H1 (cell line): ENCODE measurements at regions not wholly inside any gene's neighbourhood (a gene's known extent, or its start where the extent isn't known, plus 50 kb on each side); places are given as distances from the start of the nearest gene placed in this dataset.

Experiments used
- CTCF ChIA-PET: fragments of 300-600 bp; sonication (Branson Sonifier 250); formaldehyde crosslinking; loops from one replicate; lab custom pipeline; 2021; ENCODE audit not compliant: partially characterized antibody; lab: Charles Lee
- POLR2A ChIA-PET: fragments of 300-600 bp; sonication (Branson Sonifier 250); formaldehyde crosslinking; loops from one replicate; lab custom pipeline; 2021; ENCODE audit warnings: inconsistent platforms; ENCODE audit not compliant: partially characterized antibody; lab: Charles Lee
- DNase-seq, 2 experiments: peaks; one replicate each; pipeline versions ENCODE4 v3.0.0 to v3.0.0-alpha.2; 2010 to 2022; ENCODE audit warnings: low spot score in 2 of 2, low read depth in 1 of 2, mixed read lengths in 1 of 2
- FAIRE-seq: peaks from 2 replicates; lab custom pipeline; 2011; peaks lifted over from hg19 to GRCh38; lab: Jason Lieb, UNC
- H2AFZ ChIP-seq: 2 replicates; pipeline ENCODE4 v1.8.1; 2012; ENCODE audit warnings: low read length, inconsistent platforms
- H2AK5ac ChIP-seq: 2 replicates; pipeline ENCODE4 v1.6.1; 2013; ENCODE audit warnings: low read depth, low read length
- H2BK120ac ChIP-seq: replicated peaks from 2 replicates; pipeline ENCODE3; 2013; ENCODE audit warnings: low read depth, low read length, inconsistent platforms
- H2BK12ac ChIP-seq: 2 replicates; pipeline ENCODE4 v1.6.1; 2013; ENCODE audit warnings: low read depth, low read length
- H2BK15ac ChIP-seq: 2 replicates; pipeline ENCODE4 v1.6.1; 2013; ENCODE audit warnings: low read length
- H2BK20ac ChIP-seq: 2 replicates; pipeline ENCODE4 v1.6.1; 2013; ENCODE audit warnings: low read length
- H2BK5ac ChIP-seq: 2 replicates; pipeline ENCODE4 v1.6.1; 2013; ENCODE audit warnings: low read depth, low read length
- H3K14ac ChIP-seq: 2 replicates; pipeline ENCODE4 v1.6.1; 2013; ENCODE audit warnings: inconsistent platforms; ENCODE audit not compliant: insufficient read length
- H3K18ac ChIP-seq: 2 replicates; pipeline ENCODE4 v1.6.1; 2013; ENCODE audit warnings: low read length; ENCODE audit errors: extremely low read depth
- H3K23ac ChIP-seq: 2 replicates; pipeline ENCODE4 v1.6.1; 2013; ENCODE audit warnings: inconsistent platforms; ENCODE audit not compliant: insufficient read length
- H3K23me2 ChIP-seq: 2 replicates; pipeline ENCODE4 v1.6.1; 2013; ENCODE audit warnings: low read depth, low read length
- H3K27ac ChIP-seq: 2 replicates; pipeline ENCODE4 v1.6.1; 2011; ENCODE audit warnings: low read depth, low read length, inconsistent platforms
- H3K27me3 ChIP-seq, 4 experiments: replicated peaks in 1 of 4; 1 replicate in 1 of 4; 2 replicates in 3 of 4; pipeline versions ENCODE4 v1.6.1 to v1.8.1; 2011 to 2013; ENCODE audit warnings: low read length in 3 of 4, mild to moderate bottlenecking in 3 of 4, inconsistent platforms in 2 of 4, mixed read lengths in 2 of 4, moderate library complexity in 1 of 4; ENCODE audit not compliant: control insufficient read depth in 3 of 4, insufficient read depth in 3 of 4; ENCODE audit errors: extremely low read depth in 1 of 4
- H3K36me3 ChIP-seq, 4 experiments: 2 replicates each; pipeline versions ENCODE4 v1.6.1 to v1.8.1; 2011 to 2013; ENCODE audit warnings: mild to moderate bottlenecking in 4 of 4, low read length in 3 of 4, moderate library complexity in 2 of 4, control low read depth in 1 of 4, inconsistent platforms in 1 of 4; ENCODE audit not compliant: insufficient read depth in 4 of 4, control insufficient read depth in 2 of 4
- H3K4ac ChIP-seq: replicated peaks from 2 replicates; pipeline ENCODE3; 2013; ENCODE audit warnings: low read length, low read depth, mixed read lengths, inconsistent platforms; ENCODE audit not compliant: insufficient read length
- H3K4me1 ChIP-seq, 4 experiments: replicated peaks in 1 of 4; 1 replicate in 1 of 4; 2 replicates in 3 of 4; pipeline versions ENCODE4 v1.6.1 to v1.8.1; 2011 to 2013; ENCODE audit warnings: low read length in 3 of 4, inconsistent platforms in 2 of 4, mixed read lengths in 1 of 4; ENCODE audit not compliant: insufficient read depth in 4 of 4, control insufficient read depth in 3 of 4
- H3K4me2 ChIP-seq, 2 experiments: 2 replicates each; pipeline versions ENCODE4 v1.6.1 to v1.8.1; 2011 to 2013; ENCODE audit warnings: low read depth in 2 of 2, low read length in 2 of 2, control low read depth in 1 of 2, inconsistent platforms in 1 of 2, mild to moderate bottlenecking in 1 of 2; ENCODE audit not compliant: insufficient read depth in 1 of 2
- H3K4me3 ChIP-seq, 4 experiments: fragments of 200-600, 300-600 bp in 1 of 4; sonication (generic), shearing (Covaris generic), sonication (Bioruptor Twin) in 1 of 4; 2 replicates each; pipeline versions ENCODE4 v1.5.1 to v1.8.1; 2011 to 2016; ENCODE audit warnings: low read length in 4 of 4, low read depth in 3 of 4, control low read depth in 2 of 4, inconsistent platforms in 2 of 4, mild to moderate bottlenecking in 2 of 4, mixed read lengths in 1 of 4, moderate library complexity in 1 of 4; ENCODE audit not compliant: insufficient read depth in 2 of 4; ENCODE audit errors: extremely low read depth in 1 of 4
- H3K56ac ChIP-seq: replicated peaks from 2 replicates; pipeline ENCODE3; 2013; ENCODE audit warnings: low read depth, mild to moderate bottlenecking, mixed read lengths, low read length, inconsistent platforms; ENCODE audit not compliant: insufficient read length
- H3K79me1 ChIP-seq: 2 replicates; pipeline ENCODE4 v1.6.1; 2013; ENCODE audit warnings: low read depth, low read length, control low read depth
- H3K79me2 ChIP-seq, 2 experiments: 2 replicates each; pipeline versions ENCODE4 v1.6.1 to v1.8.1; 2012 to 2013; ENCODE audit warnings: low read length in 2 of 2, mild to moderate bottlenecking in 2 of 2, inconsistent platforms in 1 of 2; ENCODE audit not compliant: insufficient read depth in 2 of 2, control insufficient read depth in 1 of 2
- H3K9ac ChIP-seq, 4 experiments: replicated peaks in 1 of 4; 1 replicate in 1 of 4; 2 replicates in 3 of 4; pipeline versions ENCODE4 v1.6.1 to v1.8.1; 2011 to 2013; ENCODE audit warnings: low read depth in 3 of 4, low read length in 3 of 4, control low read depth in 2 of 4, mild to moderate bottlenecking in 2 of 4, moderate library complexity in 2 of 4, inconsistent platforms in 1 of 4; ENCODE audit errors: extremely low read depth in 1 of 4
- H3K9me3 ChIP-seq, 2 experiments: 2 replicates each; pipeline versions ENCODE4 v1.6.1 to v1.8.1; 2012 to 2013; ENCODE audit warnings: mild to moderate bottlenecking in 2 of 2, moderate library complexity in 2 of 2, control low read depth in 1 of 2, inconsistent platforms in 1 of 2, low read depth in 1 of 2, low read length in 1 of 2, mixed read lengths in 1 of 2; ENCODE audit not compliant: insufficient read depth in 2 of 2
- H4K20me1 ChIP-seq, 2 experiments: replicated peaks in 1 of 2; 2 replicates each; pipeline versions ENCODE3 to v1.8.1; 2011 to 2013; ENCODE audit warnings: inconsistent platforms in 2 of 2, low read length in 2 of 2, mild to moderate bottlenecking in 1 of 2; ENCODE audit not compliant: insufficient read depth in 2 of 2, control insufficient read depth in 1 of 2
- H4K5ac ChIP-seq: 2 replicates; pipeline ENCODE4 v1.6.1; 2013; ENCODE audit warnings: low read length, low read depth, mixed read lengths, inconsistent platforms; ENCODE audit not compliant: insufficient read length
- H4K8ac ChIP-seq: 2 replicates; pipeline ENCODE4 v1.8.0; 2013; ENCODE audit warnings: mild to moderate bottlenecking, moderate library complexity, low read length, inconsistent platforms; ENCODE audit not compliant: insufficient read depth; ENCODE audit errors: extremely low read depth
- H4K91ac ChIP-seq: replicated peaks from 2 replicates; pipeline ENCODE3; 2013; ENCODE audit warnings: low read length, mixed read lengths, inconsistent platforms; ENCODE audit not compliant: insufficient read length
- PHF8 ChIP-seq: fragments of 200-600 bp; sonication (generic); conservative IDR thresholded peaks from 2 replicates; pipeline ENCODE4 v1.7.1; 2012; ENCODE audit warnings: low read depth, mild to moderate bottlenecking, inconsistent platforms, low read length, moderate library complexity
- WGBS, 2 experiments: shearing (Covaris generic) in 1 of 2; methylation state at CpG; one replicate each; pipeline versions ENCODE4 v1.1.6 to v1.1.7; 2013 to 2015; ENCODE audit warnings: low lambda C conversion rate in 2 of 2, mixed read lengths in 2 of 2, inconsistent platforms in 1 of 2, low coverage in 1 of 2, missing lambda C conversion rate in 1 of 2; ENCODE audit not compliant: insufficient replicate concordance in 2 of 2, insufficient coverage in 1 of 2, insufficient read length in 1 of 2; ENCODE audit errors: extremely low coverage in 1 of 2, missing lambda C conversion rate in 1 of 2; 5-methylcytosine and 5-hydroxymethylcytosine counted together
- TF ChIP-seq, protein P1 (sequence below): IDR thresholded peaks from 2 replicates; pipeline ENCODE4 v1.6.1; 2012; ENCODE audit warnings: low read length, inconsistent platforms

DNA sequence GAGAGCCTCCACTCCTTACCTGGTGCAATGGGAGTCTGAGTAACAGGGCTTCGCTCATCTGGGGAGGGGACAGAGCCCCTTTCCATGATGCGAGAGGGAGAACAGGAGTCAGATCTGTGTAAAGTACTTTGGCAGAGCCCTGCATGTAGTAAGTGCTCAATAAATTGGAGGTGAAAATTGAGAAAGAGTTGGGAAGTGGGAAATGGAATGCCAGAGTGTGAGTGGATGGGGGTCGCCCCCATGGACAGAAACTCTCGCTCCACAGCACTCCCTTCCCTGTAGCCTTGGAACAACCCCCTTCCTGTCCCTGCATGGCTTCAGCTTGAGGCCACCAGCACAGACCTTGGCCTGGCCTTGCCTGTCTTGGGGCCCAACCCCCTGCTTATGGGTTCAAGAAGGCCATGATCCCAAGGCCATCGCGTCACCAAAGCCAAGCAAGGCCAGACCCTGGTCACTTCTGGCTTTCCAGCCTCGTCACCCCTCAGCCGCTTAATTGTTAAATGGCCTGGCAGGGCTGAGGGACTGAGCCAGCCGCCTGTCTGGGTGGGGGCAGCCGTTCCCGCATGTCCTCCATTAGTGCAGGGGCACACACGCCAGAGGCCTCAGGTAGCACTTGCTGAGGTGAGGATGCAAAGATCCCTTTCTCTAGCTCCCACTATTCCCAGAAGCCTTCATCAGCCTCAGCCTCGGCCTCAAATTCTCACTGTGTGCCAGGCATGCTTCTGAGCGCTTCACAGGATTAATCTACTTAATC lies 93.7 kb upstream of the PTPN1 start:
- no peak for DNase-seq
- H2BK15ac ChIP-seq = 0 out of 2 replicates have a peak overlapping the region, but pooled peaks have one; percentile 81
- H2AFZ ChIP-seq = 0 out of 2 replicates have a peak overlapping the region, but pooled peaks have one; percentile 13
- H3K4me2 ChIP-seq = no peak overlapping the region
- peak overlapping the region; percentile 16 for H4K8ac ChIP-seq
- no peak overlapping the region for H2AK5ac ChIP-seq
- H3K23ac ChIP-seq = no peak overlapping the region
- POLR2A ChIA-PET = no interaction called here
- H3K18ac ChIP-seq = no peak overlapping the region
- H4K5ac ChIP-seq = no peak overlapping the region
- H2BK120ac ChIP-seq = no peak overlapping the region
- TF ChIP-seq, protein P1, sequence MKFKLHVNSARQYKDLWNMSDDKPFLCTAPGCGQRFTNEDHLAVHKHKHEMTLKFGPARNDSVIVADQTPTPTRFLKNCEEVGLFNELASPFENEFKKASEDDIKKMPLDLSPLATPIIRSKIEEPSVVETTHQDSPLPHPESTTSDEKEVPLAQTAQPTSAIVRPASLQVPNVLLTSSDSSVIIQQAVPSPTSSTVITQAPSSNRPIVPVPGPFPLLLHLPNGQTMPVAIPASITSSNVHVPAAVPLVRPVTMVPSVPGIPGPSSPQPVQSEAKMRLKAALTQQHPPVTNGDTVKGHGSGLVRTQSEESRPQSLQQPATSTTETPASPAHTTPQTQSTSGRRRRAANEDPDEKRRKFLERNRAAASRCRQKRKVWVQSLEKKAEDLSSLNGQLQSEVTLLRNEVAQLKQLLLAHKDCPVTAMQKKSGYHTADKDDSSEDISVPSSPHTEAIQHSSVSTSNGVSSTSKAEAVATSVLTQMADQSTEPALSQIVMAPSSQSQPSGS = no peak
- no peak for TF ChIP-seq PHF8
- TF ChIP-seq, all 59 proteins: peak for 0
- 77% methylated on average over 14 of the region's 14 CpGs; no CpG with 5 or more reads in 1 of the 2 experiments for WGBS, 2 experiments
- Histone ChIP-seq H3K9me3 (peaks cover 6 to 7% of the 10 kb centered on the region in 2 experiments; a peak in 3 of 4 replicates), H3K4me1 (peaks cover 3 to 15% (median 7%) of the 10 kb centered on the region in 4 experiments; a peak in 6 of 7 replicates), H2BK5ac (no peak overlapping the region; the same call in 1 of the 2 replicates), H3K79me2 (no peaks in the 10 kb centered on the region), H3K27ac (no peak overlapping the region), H3K9ac (no peak overlapping the region), H4K91ac (peak overlapping the region; percentile 91), H4K20me1 (no peaks in the 10 kb centered on the region), H3K4me3 (no peak overlapping the region), H3K36me3 (no peaks in the 10 kb centered on the region), H3K4ac (peak overlapping the region; percentile 78), H3K79me1 (no peaks in the 10 kb centered on the region), H2BK20ac (peak overlapping the region; percentile 61; the same call in 1 of the 2 replicates), H2BK12ac (peak overlapping the region; percentile 75; the same call in 1 of the 2 replicates), H3K56ac (no peak overlapping the region), H3K27me3 (no peaks in the 10 kb centered on the region; a peak in 1 of 7 replicates), H3K14ac (no peak overlapping the region), H3K23me2 (no peaks in the 10 kb centered on the region)
- CTCF ChIA-PET = interaction anchor here (1.0 to 1.5 kb wide), 2 partner anchors 15 to 134 kb away, joined by 4 read pairs; no protein-coding TSS in a partner anchor
- no peak for FAIRE-seq
